B cell (primary cell): ENCODE measurements at regions not wholly inside any gene's neighbourhood (a gene's known extent, or its start where the extent isn't known, plus 50 kb on each side); places are given as distances from the start of the nearest gene placed in this dataset.

Source experiments
- ATAC-seq: fragments of 200-7000 bp; cut with Tn5 transposase; one replicate; pipeline ENCODE4 v1.10.0; 2021; ENCODE audit warnings: low read depth, mild to moderate bottlenecking, moderate number of reproducible peaks, moderate library complexity
- CTCF ChIA-PET: fragments of 350-600 bp; sonication (Branson Sonifier 250); formaldehyde crosslinking; loops from one replicate; lab custom pipeline; 2021; ENCODE audit warnings: antibody characterized with exemption, inconsistent platforms; lab: Charles Lee
- POLR2A ChIA-PET: fragments of 350-600 bp; sonication (Branson Sonifier 250); formaldehyde crosslinking; loops from one replicate; lab custom pipeline; 2021; ENCODE audit warnings: antibody characterized with exemption; lab: Charles Lee
- DNase-seq: peaks from one replicate; pipeline ENCODE4 v3.0.0; 2013
- H2AFZ ChIP-seq: 2 replicates; pipeline ENCODE4 v1.6.1; 2012; ENCODE audit warnings: mild to moderate bottlenecking, low read depth, low read length; ENCODE audit not compliant: insufficient read depth, poor library complexity, severe bottlenecking
- H3K27ac ChIP-seq, 2 donors: 1 replicate in 1 of 2; 2 replicates in 1 of 2; pipeline ENCODE4 v1.5.1; 2012 to 2013; ENCODE audit warnings: low read length in 2 of 2, mild to moderate bottlenecking in 2 of 2, moderate library complexity in 1 of 2
- H3K27me3 ChIP-seq, 4 experiments: fragments of 200-600 bp in 1 of 4; sonication (generic) in 1 of 4; replicated peaks in 1 of 4; 1 replicate in 2 of 4; 2 replicates in 2 of 4; pipeline versions ENCODE4 v1.6.1 to v1.7.0; 2013 to 2016; ENCODE audit warnings: low read length in 3 of 4, mild to moderate bottlenecking in 2 of 4, mixed read lengths in 1 of 4, moderate library complexity in 1 of 4; ENCODE audit not compliant: insufficient read depth in 4 of 4, control insufficient read depth in 3 of 4; ENCODE audit errors: control extremely low read depth in 1 of 4
- H3K36me3 ChIP-seq, 2 experiments: replicated peaks in 1 of 2; 1 replicate in 1 of 2; 2 replicates in 1 of 2; pipeline versions ENCODE4 v1.6.1 to v1.7.1; 2013; ENCODE audit warnings: low read length in 1 of 2; ENCODE audit not compliant: insufficient read depth in 2 of 2, control insufficient read depth in 1 of 2; ENCODE audit errors: control extremely low read depth in 1 of 2, extremely low read depth in 1 of 2
- H3K4me1 ChIP-seq, 2 donors: fragments of 200-600 bp in 1 of 2; sonication (generic) in 1 of 2; 1 replicate in 1 of 2; 2 replicates in 1 of 2; pipeline versions ENCODE4 v1.5.1 to v1.6.1; 2013 to 2017; ENCODE audit warnings: low read length in 2 of 2; ENCODE audit not compliant: control insufficient read depth in 2 of 2, insufficient read depth in 2 of 2
- H3K4me2 ChIP-seq: replicated peaks from 2 replicates; pipeline ENCODE3; 2012; ENCODE audit warnings: mild to moderate bottlenecking, low read depth, low read length; ENCODE audit not compliant: poor library complexity, severe bottlenecking
- H3K4me3 ChIP-seq, 5 experiments: fragments of 200-600 bp in 1 of 5; sonication (generic) in 1 of 5; 1 replicate in 3 of 5; 2 replicates in 2 of 5; pipeline versions ENCODE4 v1.5.1 to v1.7.0; 2011 to 2016; ENCODE audit warnings: low read length in 4 of 5, mild to moderate bottlenecking in 4 of 5, low read depth in 2 of 5, control low read depth in 1 of 5, moderate library complexity in 1 of 5; ENCODE audit not compliant: insufficient read depth in 1 of 5; ENCODE audit errors: control extremely low read depth in 1 of 5, extremely low read depth in 1 of 5
- H3K79me2 ChIP-seq: fragments of 200-600 bp; sonication (generic); one replicate; pipeline ENCODE4 v1.6.0; 2016; ENCODE audit warnings: low read length; ENCODE audit not compliant: control insufficient read depth, insufficient read depth
- H3K9ac ChIP-seq: fragments of 200-600 bp; sonication (generic); 2 replicates; pipeline ENCODE4 v1.6.1; 2017; ENCODE audit warnings: mild to moderate bottlenecking, low read length, moderate library complexity
- H3K9me3 ChIP-seq, 3 donors: one replicate each; pipeline versions ENCODE4 v1.6.1 to v1.7.1; 2013; ENCODE audit warnings: low read length in 2 of 3; ENCODE audit not compliant: control insufficient read depth in 2 of 3, insufficient read depth in 1 of 3; ENCODE audit errors: control extremely low read depth in 1 of 3
- H4K20me1 ChIP-seq: 2 replicates; pipeline ENCODE4 v1.6.0; 2012; ENCODE audit warnings: mild to moderate bottlenecking, low read length; ENCODE audit not compliant: insufficient read depth, control insufficient read depth, poor library complexity, severe bottlenecking
- H3K27ac Mint-ChIP-seq: one replicate; pipeline ENCODE4 v1.8.0; 2021; ENCODE audit warnings: mixed read lengths
- H3K27me3 Mint-ChIP-seq: one replicate; pipeline ENCODE4 v1.8.0; 2021; ENCODE audit warnings: mixed read lengths
- H3K4me1 Mint-ChIP-seq: one replicate; pipeline ENCODE4 v1.8.0; 2021; ENCODE audit warnings: mixed read lengths
- H3K4me3 Mint-ChIP-seq: one replicate; pipeline ENCODE4 v1.8.0; 2021; ENCODE audit warnings: mixed read lengths
- H3K9me3 Mint-ChIP-seq: one replicate; pipeline ENCODE4 v1.8.0; 2022; ENCODE audit warnings: mixed read lengths; ENCODE audit not compliant: insufficient read depth
- CTCF ChIP-seq: fragments of 200-600 bp; IDR thresholded peaks from one replicate; pipeline ENCODE4 v1.8.0; 2022; ENCODE audit warnings: antibody characterized with exemption, mild to moderate bottlenecking
- EZH2 ChIP-seq: IDR thresholded peaks from 2 replicates; pipeline ENCODE4 v1.6.1; 2012; ENCODE audit warnings: borderline replicate concordance, low read depth, mild to moderate bottlenecking, moderate library complexity, low read length; ENCODE audit not compliant: insufficient read depth, poor library complexity, severe bottlenecking
- WGBS: methylation state at CpG from one replicate; pipeline ENCODE4 v1.1.5; 2013; ENCODE audit warnings: missing lambda C conversion rate; ENCODE audit not compliant: insufficient coverage; 5-methylcytosine and 5-hydroxymethylcytosine counted together
- intact Hi-C: fragments of 100-400 bp; cut with micrococcal nuclease; formaldehyde crosslinking; loops from one replicate; pipeline ENCODE4 v1.10.0; 2022

- Mint-ChIP-seq H3K4me1 (no peaks in the 10 kb centered on the region), H3K27ac (no peak overlapping the region), H3K9me3 (peaks cover 8% of the 10 kb centered on the region), H3K4me3 (no peak overlapping the region), H3K27me3 (no peaks in the 10 kb centered on the region)
- ChIA-PET POLR2A (no interaction called here), CTCF (no interaction called here)
- H3K4me1 ChIP-seq: no peaks in the 10 kb centered on the region
- peaks cover 0 to 5% (median 0%) of the 10 kb centered on the region in 3 donors for H3K9me3 ChIP-seq
- no peak overlapping the region for H3K4me2 ChIP-seq
- intact Hi-C loops: no loop called here
- no peak overlapping the region for H2AFZ ChIP-seq
- no peaks in the 10 kb centered on the region for H3K79me2 ChIP-seq
- DNase-seq (no peak), ATAC-seq (no peak)
- TF ChIP-seq CTCF (no peak), EZH2 (no peak)
- no peaks in the 10 kb centered on the region for H4K20me1 ChIP-seq
- no peaks in the 10 kb centered on the region for H3K27me3 ChIP-seq
- no peak overlapping the region for H3K27ac ChIP-seq
- H3K4me3 ChIP-seq: no peak overlapping the region
- no CpG with 5 or more reads among the region's 1 CpG for WGBS
- H3K36me3 ChIP-seq: no peaks in the 10 kb centered on the region
- no peak overlapping the region for H3K9ac ChIP-seq
These were observed 484.7 kb downstream of the PCDH7 start for GRCh38 chr4:31204874-31205273.

DNA sequence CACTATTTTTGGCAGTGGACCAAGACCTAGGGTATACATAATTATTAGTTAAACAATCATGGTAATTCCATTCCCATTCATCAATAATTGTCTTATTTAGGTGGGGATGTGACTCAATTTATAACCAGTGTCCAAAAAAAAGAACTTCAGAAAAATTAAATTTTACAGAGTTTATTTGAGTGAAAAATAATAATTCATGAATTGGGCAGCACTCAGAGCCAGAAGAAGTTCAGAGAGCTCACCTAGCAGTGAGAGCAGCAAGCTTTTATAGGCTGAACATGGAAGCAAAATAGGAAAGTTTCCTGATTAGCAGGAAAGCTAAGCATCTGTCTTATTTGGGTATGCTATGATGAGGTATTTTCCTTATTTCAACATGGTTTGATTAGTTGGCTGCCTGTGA, 500.8 kb downstream of the PCDH7 start:
- no peak overlapping the region for H3K4me3 Mint-ChIP-seq
- ChIA-PET CTCF (no interaction called here), POLR2A (no interaction called here)
- Histone ChIP-seq H3K4me1 (no peaks in the 10 kb centered on the region), H2AFZ (no peak overlapping the region), H4K20me1 (no peaks in the 10 kb centered on the region), H3K4me2 (no peak overlapping the region), H3K9ac (no peak overlapping the region), H3K4me3 (no peak overlapping the region), H3K27ac (no peak overlapping the region), H3K36me3 (no peaks in the 10 kb centered on the region), H3K27me3 (no peaks in the 10 kb centered on the region), H3K9me3 (peaks cover 0 to 2% (median 0%) of the 10 kb centered on the region in 3 donors), H3K79me2 (no peaks in the 10 kb centered on the region)
- ATAC-seq (no peak), DNase-seq (no peak)
- TF ChIP-seq CTCF (no peak), EZH2 (no peak)
- no peaks in the 10 kb centered on the region for H3K4me1 Mint-ChIP-seq
- peaks cover 1% of the 10 kb centered on the region for H3K9me3 Mint-ChIP-seq
- intact Hi-C loops: no loop called here
- H3K27ac Mint-ChIP-seq: no peak overlapping the region
- no peaks in the 10 kb centered on the region for H3K27me3 Mint-ChIP-seq
